IMR-90 (cell line): ENCODE measurements at regions not wholly inside any gene's neighbourhood (a gene's known extent, or its start where the extent isn't known, plus 50 kb on each side); places are given as distances from the start of the nearest gene placed in this dataset.

Experiments
- CEBPB ChIP-seq: IDR thresholded peaks from 2 replicates; pipeline ENCODE4 v1.6.1; 2012; ENCODE audit warnings: low read depth, low read length, improper control_type of control experiment
- CHD1 ChIP-seq: IDR thresholded peaks from 2 replicates; pipeline ENCODE4 v1.6.1; 2012; ENCODE audit warnings: low read depth, low read length, improper control_type of control experiment
- FOS ChIP-seq: fragments of 150-350 bp; IDR thresholded peaks from 2 replicates; pipeline ENCODE4 v1.6.1; 2016; ENCODE audit warnings: low read depth, low read length
- MAZ ChIP-seq: IDR thresholded peaks from 2 replicates; pipeline ENCODE4 v1.6.1; 2012; ENCODE audit warnings: low read depth, mild to moderate bottlenecking, low read length, improper control_type of control experiment, moderate library complexity, borderline replicate concordance
- MXI1 ChIP-seq: IDR thresholded peaks from 2 replicates; pipeline ENCODE4 v1.6.1; 2012; ENCODE audit warnings: low read depth, mild to moderate bottlenecking, low read length, moderate library complexity, borderline replicate concordance
- POLR2A ChIP-seq: IDR thresholded peaks from 2 replicates; pipeline ENCODE4 v1.6.1; 2012; ENCODE audit warnings: mild to moderate bottlenecking, low read depth, low read length
- RAD21 ChIP-seq: IDR thresholded peaks from 2 replicates; pipeline ENCODE4 v1.6.1; 2012; ENCODE audit warnings: low read length, improper control_type of control experiment
- RCOR1 ChIP-seq: IDR thresholded peaks from 2 replicates; pipeline ENCODE4 v1.6.1; 2012; ENCODE audit warnings: mild to moderate bottlenecking, low read length, improper control_type of control experiment; ENCODE audit not compliant: insufficient replicate concordance
- SMC3 ChIP-seq: fragments of 150-350 bp; IDR thresholded peaks from 2 replicates; pipeline ENCODE4 v1.6.1; 2016; ENCODE audit warnings: low read depth, mild to moderate bottlenecking, antibody characterized with exemption, low read length, moderate library complexity
- TF ChIP-seq, protein P1 (sequence below): conservative IDR thresholded peaks from 2 replicates; pipeline ENCODE4 v1.5.1; 2012; ENCODE audit warnings: mild to moderate bottlenecking, low read depth, low read length, improper control_type of control experiment
- TF ChIP-seq, protein P2 (sequence below): fragments of 150-350 bp; IDR thresholded peaks from 2 replicates; pipeline ENCODE4 v1.6.1; 2017; ENCODE audit warnings: mild to moderate bottlenecking, antibody characterized with exemption, low read length, low read depth

DNA sequence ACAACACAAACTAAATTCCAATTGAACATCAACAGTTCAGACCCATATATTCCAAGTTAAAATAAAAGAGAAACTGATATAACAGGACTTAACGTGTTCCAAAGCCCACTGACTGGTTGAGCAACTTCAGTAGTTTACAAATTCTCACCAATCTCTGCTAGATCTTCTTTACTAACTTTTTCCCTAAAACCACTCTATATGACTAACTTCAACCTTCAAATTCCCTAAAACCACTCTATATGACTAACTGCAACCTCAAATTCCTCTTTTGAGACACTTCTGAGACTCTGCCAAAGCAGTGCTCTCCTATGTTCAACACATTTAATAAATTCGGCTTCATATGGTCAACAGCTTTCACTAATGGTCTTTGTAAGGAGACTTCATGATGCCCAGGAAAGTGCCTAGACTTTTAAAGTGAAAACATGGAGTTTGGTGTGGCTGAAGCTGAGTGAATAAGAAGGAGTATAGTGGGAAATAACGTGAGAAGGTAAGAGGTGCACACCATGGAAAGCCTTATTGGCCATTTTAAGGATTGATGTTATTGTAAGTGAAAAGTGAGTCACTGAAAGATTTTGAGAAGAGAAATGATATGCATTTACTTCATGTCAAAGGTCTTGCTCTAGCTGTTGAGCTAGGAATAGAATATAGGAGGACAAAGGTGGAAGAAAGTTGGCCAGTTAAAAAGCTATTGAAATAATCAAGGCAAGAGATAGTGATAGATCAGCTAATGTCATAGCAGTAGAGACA is 134.0 kb upstream of the HCRTR2 start:
- TF ChIP-seq SMC3 (no peak), POLR2A (no peak), RAD21 (no peak), MXI1 (no peak), RCOR1 (no peak), CHD1 (no peak; the same call in 1 of the 2 replicates), MAZ (no peak), FOS (peak; percentile 36), CEBPB (peak; percentile 94)
- TF ChIP-seq, protein P1, sequence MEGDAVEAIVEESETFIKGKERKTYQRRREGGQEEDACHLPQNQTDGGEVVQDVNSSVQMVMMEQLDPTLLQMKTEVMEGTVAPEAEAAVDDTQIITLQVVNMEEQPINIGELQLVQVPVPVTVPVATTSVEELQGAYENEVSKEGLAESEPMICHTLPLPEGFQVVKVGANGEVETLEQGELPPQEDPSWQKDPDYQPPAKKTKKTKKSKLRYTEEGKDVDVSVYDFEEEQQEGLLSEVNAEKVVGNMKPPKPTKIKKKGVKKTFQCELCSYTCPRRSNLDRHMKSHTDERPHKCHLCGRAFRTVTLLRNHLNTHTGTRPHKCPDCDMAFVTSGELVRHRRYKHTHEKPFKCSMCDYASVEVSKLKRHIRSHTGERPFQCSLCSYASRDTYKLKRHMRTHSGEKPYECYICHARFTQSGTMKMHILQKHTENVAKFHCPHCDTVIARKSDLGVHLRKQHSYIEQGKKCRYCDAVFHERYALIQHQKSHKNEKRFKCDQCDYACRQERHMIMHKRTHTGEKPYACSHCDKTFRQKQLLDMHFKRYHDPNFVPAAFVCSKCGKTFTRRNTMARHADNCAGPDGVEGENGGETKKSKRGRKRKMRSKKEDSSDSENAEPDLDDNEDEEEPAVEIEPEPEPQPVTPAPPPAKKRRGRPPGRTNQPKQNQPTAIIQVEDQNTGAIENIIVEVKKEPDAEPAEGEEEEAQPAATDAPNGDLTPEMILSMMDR: no peak
- TF ChIP-seq, protein P2, sequence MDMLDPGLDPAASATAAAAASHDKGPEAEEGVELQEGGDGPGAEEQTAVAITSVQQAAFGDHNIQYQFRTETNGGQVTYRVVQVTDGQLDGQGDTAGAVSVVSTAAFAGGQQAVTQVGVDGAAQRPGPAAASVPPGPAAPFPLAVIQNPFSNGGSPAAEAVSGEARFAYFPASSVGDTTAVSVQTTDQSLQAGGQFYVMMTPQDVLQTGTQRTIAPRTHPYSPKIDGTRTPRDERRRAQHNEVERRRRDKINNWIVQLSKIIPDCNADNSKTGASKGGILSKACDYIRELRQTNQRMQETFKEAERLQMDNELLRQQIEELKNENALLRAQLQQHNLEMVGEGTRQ: no peak
